ENCODE measurements at regions not wholly inside any gene's neighbourhood (a gene's known extent, or its start where the extent isn't known, plus 50 kb on each side); places are given as distances from the start of the nearest gene placed in this dataset.

DNA sequence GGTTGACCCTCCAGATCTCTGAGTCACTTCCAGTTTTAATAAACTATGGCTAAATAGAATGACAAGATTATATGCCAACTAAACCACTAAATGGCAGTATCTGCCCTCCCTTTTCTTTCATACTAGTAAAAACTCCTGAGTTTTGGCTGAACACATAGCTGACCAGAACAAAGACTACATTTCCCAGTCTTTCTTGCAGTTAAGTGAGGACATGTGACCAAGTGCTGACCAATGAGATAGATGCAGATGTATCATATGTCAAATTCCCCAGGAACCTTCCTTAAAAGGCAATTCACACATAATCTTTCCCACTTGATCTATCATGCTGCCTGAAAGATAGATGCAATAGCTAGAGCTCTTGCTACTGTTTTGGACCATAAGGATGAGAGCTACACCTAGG lies 191.3 kb downstream of the SHOX2 start:
- no peaks in the 10 kb centered on the region for H3K9me3 ChIP-seq (ENCODE audit: low read depth)
- in situ Hi-C loops (cut with MboI): no loop called here
- no peaks in the 10 kb centered on the region for H3K9me2 ChIP-seq (ENCODE audit: insufficient read depth)
- H3K27me3 ChIP-seq (replicated peaks; ENCODE audit: insufficient read depth): no peaks in the 10 kb centered on the region
- no peak overlapping the region for H3K4me2 ChIP-seq (ENCODE audit: unreplicated experiment)
- H3K36me3 ChIP-seq (ENCODE audit: low read depth): no peaks in the 10 kb centered on the region
- H2AFZ ChIP-seq: no peak overlapping the region
- no peaks in the 10 kb centered on the region for H3K4me1 ChIP-seq (ENCODE audit: insufficient read depth)
- no peak overlapping the region for H3K27ac ChIP-seq
- no peak for DNase-seq
- H3K79me2 ChIP-seq (ENCODE audit: insufficient read depth): no peaks in the 10 kb centered on the region
- H3K4me3 ChIP-seq: no peak overlapping the region
- no peaks in the 10 kb centered on the region for H4K20me1 ChIP-seq (ENCODE audit: insufficient read depth)
- no peaks in the 10 kb centered on the region; the same call in 1 of the 2 replicates for H3F3A ChIP-seq (ENCODE audit: insufficient read depth)
- TF ChIP-seq EZH2 (IDR thresholded peaks at IDR 0.05; ENCODE audit: insufficient read depth, poor library complexity, severe bottlenecking) (no peak), EZH2phosphoT487 (IDR thresholded peaks at IDR 0.05; ENCODE audit: insufficient read depth, low read depth) (no peak)
- H3K9ac ChIP-seq: no peak overlapping the region

- no peaks in the 10 kb centered on the region for H3K9me2 ChIP-seq (ENCODE audit: insufficient read depth)
- in situ Hi-C loops (cut with MboI): no loop called here
- 68 to 86% methylated on average over 1 of the region's 1 CpG for WGBS, 2 experiments (ENCODE audit: low coverage in 1 of 2, low lambda C conversion rate in 2 of 2, missing lambda C conversion rate in 2 of 2)
- H3K27ac ChIP-seq: no peak overlapping the region
- no peaks in the 10 kb centered on the region; the same call in 1 of the 2 replicates for H3F3A ChIP-seq (ENCODE audit: insufficient read depth)
- H3K4me1 ChIP-seq (ENCODE audit: insufficient read depth): no peaks in the 10 kb centered on the region
- H3K9ac ChIP-seq: no peak overlapping the region
- H3K36me3 ChIP-seq (ENCODE audit: low read depth): no peaks in the 10 kb centered on the region
- TF ChIP-seq EZH2 (IDR thresholded peaks at IDR 0.05; ENCODE audit: insufficient read depth, poor library complexity, severe bottlenecking): no peak
- no peak for TF ChIP-seq EZH2phosphoT487 (IDR thresholded peaks at IDR 0.05; ENCODE audit: insufficient read depth, low read depth)
- no peak overlapping the region for H2AFZ ChIP-seq
- peak; percentile 15 for DNase-seq
- H3K9me3 ChIP-seq (ENCODE audit: low read depth): no peaks in the 10 kb centered on the region
- no peaks in the 10 kb centered on the region for H3K79me2 ChIP-seq (ENCODE audit: insufficient read depth)
- H3K4me2 ChIP-seq (ENCODE audit: unreplicated experiment): no peak overlapping the region
- no peaks in the 10 kb centered on the region for H4K20me1 ChIP-seq (ENCODE audit: insufficient read depth)
- H3K4me3 ChIP-seq: no peak overlapping the region
- no peaks in the 10 kb centered on the region for H3K27me3 ChIP-seq (replicated peaks; ENCODE audit: insufficient read depth)
Measured at GRCh38 chr3:157913741-157914150, 192.5 kb downstream of the SHOX2 start.

DNA sequence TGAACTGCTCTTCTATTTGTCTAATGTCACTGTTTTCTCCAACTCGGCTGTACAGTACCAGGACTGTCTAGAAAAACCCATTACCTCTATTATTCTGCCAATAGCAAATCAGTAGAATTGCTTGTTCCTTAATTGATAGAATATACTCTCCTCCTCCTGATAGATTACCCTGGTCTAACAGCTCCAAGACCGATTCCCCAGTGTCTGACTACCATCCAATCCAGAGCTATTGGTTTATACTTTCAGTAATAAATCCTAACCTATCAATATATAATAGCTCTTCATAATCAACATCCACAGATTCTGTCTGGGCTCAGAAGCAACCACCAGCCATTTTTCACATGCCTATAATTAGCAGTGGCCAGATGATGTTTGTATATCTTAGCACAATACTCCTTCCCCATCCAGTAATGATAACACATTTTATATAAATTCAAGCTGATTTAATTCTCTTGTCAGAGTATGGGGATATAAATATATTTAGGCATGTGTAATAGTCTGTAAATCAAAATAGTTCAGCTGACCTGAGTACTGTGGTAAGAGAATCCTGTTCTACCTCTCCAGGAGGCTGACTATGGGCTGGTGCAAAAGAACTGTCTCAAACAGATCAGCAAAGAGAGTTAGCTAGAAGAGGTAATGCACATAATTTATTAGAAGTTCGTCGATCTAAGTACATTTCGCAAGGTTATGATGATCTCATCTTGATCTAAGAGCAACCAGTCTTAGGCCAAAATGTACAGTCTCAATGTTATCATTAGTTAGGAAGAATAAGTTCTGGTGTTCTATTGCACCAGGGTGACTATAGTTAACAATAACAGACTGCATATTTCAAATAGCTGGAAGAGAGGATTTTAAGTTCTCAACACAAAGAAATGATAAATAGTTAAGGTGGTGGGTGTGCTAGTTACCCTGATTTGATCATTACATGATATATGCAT lies 193.4 kb downstream of the SHOX2 start:
- in situ Hi-C loops (cut with MboI): no loop called here
- Histone ChIP-seq H3K9me2 (ENCODE audit: insufficient read depth) (no peaks in the 10 kb centered on the region), H3K79me2 (ENCODE audit: insufficient read depth) (no peaks in the 10 kb centered on the region), H3K27me3 (replicated peaks; ENCODE audit: insufficient read depth) (no peaks in the 10 kb centered on the region), H3K9me3 (ENCODE audit: low read depth) (no peaks in the 10 kb centered on the region), H3K36me3 (ENCODE audit: low read depth) (no peaks in the 10 kb centered on the region), H3K4me3 (no peak overlapping the region), H3K4me1 (ENCODE audit: insufficient read depth) (no peaks in the 10 kb centered on the region), H3K27ac (no peak overlapping the region), H2AFZ (no peak overlapping the region), H3K9ac (no peak overlapping the region), H3F3A (ENCODE audit: insufficient read depth) (no peaks in the 10 kb centered on the region; the same call in 1 of the 2 replicates), H3K4me2 (ENCODE audit: unreplicated experiment) (no peak overlapping the region), H4K20me1 (ENCODE audit: insufficient read depth) (no peaks in the 10 kb centered on the region)
- DNase-seq: no peak
- TF ChIP-seq EZH2phosphoT487 (IDR thresholded peaks at IDR 0.05; ENCODE audit: insufficient read depth, low read depth) (no peak), EZH2 (IDR thresholded peaks at IDR 0.05; ENCODE audit: insufficient read depth, poor library complexity, severe bottlenecking) (no peak)
- WGBS, 2 experiments (ENCODE audit: low coverage in 1 of 2, low lambda C conversion rate in 2 of 2, missing lambda C conversion rate in 2 of 2): 62 to 71% methylated on average over 5 of the region's 5 CpGs

DNA sequence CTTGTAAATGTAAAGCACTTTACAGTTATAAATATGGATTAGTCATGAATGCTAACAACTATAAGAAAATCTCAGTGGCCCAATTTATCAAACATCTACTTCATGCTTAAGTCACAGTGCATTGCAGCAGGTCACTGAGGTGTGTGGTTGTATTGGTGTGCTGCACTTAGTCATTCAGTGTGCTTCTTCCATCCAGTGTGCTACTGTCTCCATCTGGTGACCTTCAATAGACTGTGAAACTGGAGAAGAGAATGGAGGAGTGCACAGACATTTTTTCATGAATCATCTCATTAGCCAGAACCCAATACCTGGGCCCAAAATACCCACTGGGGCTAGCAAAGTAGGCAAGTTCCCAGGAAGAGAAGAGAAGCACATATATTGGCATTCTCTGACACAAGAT lies 199.6 kb downstream of the SHOX2 start:
- Histone ChIP-seq H3K9ac (no peak overlapping the region), H3K27me3 (replicated peaks; ENCODE audit: insufficient read depth) (no peaks in the 10 kb centered on the region), H2AFZ (no peak overlapping the region), H3K79me2 (ENCODE audit: insufficient read depth) (no peaks in the 10 kb centered on the region), H3K9me2 (ENCODE audit: insufficient read depth) (no peaks in the 10 kb centered on the region), H3F3A (ENCODE audit: insufficient read depth) (no peaks in the 10 kb centered on the region), H4K20me1 (ENCODE audit: insufficient read depth) (no peaks in the 10 kb centered on the region), H3K4me1 (ENCODE audit: insufficient read depth) (no peaks in the 10 kb centered on the region), H3K4me2 (ENCODE audit: unreplicated experiment) (no peak overlapping the region), H3K9me3 (ENCODE audit: low read depth) (no peaks in the 10 kb centered on the region), H3K4me3 (no peak overlapping the region), H3K36me3 (ENCODE audit: low read depth) (no peaks in the 10 kb centered on the region), H3K27ac (no peak overlapping the region)
- in situ Hi-C loops (cut with MboI): no loop called here
- DNase-seq: peak; percentile 60
- no peak for TF ChIP-seq EZH2phosphoT487 (IDR thresholded peaks at IDR 0.05; ENCODE audit: insufficient read depth, low read depth)
- no peak for TF ChIP-seq EZH2 (IDR thresholded peaks at IDR 0.05; ENCODE audit: insufficient read depth, poor library complexity, severe bottlenecking)
